ENCODE measurements at regions not wholly inside any gene's neighbourhood (a gene's known extent, or its start where the extent isn't known, plus 50 kb on each side); places are given as distances from the start of the nearest gene placed in this dataset.

- H4K20me1 ChIP-seq (ENCODE audit: control insufficient read depth, insufficient read depth) = no peaks in the 10 kb centered on the region
- CTCF ChIA-PET = interaction anchor here (2.2 kb wide), 1 partner anchor 80 kb away, joined by 9 read pairs; no protein-coding TSS in a partner anchor
- no TSS peak for BruUV-seq (replicated peaks)
Measured at GRCh38 chr17:49916854-49917515, 52.0 kb upstream of the DLX4 start.

More at GRCh38 chr17:49916854-49917515, 52.0 kb upstream of the DLX4 start:
- Histone ChIP-seq H3K4me2 (ENCODE audit: control insufficient read depth, insufficient read depth) (no peak overlapping the region), H3K27ac (ENCODE audit: control insufficient read depth, insufficient read depth) (no peak overlapping the region), H3K27me3 (replicated peaks in 1 of 2; ENCODE audit: control insufficient read depth in 2 of 2, insufficient read depth in 2 of 2, low read length in 1 of 2) (peaks cover 7 to 12% of the 10 kb centered on the region in 2 experiments), H3K79me2 (ENCODE audit: control insufficient read depth, insufficient read depth, low read length) (no peaks in the 10 kb centered on the region), H3K9me3 (replicated peaks; ENCODE audit: control insufficient read depth, insufficient read depth, low read length) (no peaks in the 10 kb centered on the region), H3K4me1 (ENCODE audit: control insufficient read depth, insufficient read depth, low read length) (no peaks in the 10 kb centered on the region), H3K4me3 (no peak overlapping the region), H2AFZ (ENCODE audit: control insufficient read depth, low read depth, low read length) (no peak overlapping the region), H3K36me3 (ENCODE audit: control insufficient read depth in 2 of 2, insufficient read depth in 2 of 2, low read length in 1 of 2) (no peaks in the 10 kb centered on the region), H3K9ac (ENCODE audit: control insufficient read depth, insufficient read depth, low read length) (no peak overlapping the region)
- ChIA-PET RAD21 (ENCODE audit: unreplicated experiment) (no interaction called here), SMC1A (ENCODE audit: uncharacterized antibody, unreplicated experiment) (no interaction called here), POLR2A (interaction anchor here (0.6 kb wide), 1 partner anchor 44 kb away, joined by 7 read pairs; no protein-coding TSS in a partner anchor)
- no peak for TF ChIP-seq GATAD2B (conservative IDR thresholded peaks at IDR 0.05; ENCODE audit: low read depth)
- TF ChIP-seq BHLHE40 (IDR thresholded peaks at IDR 0.05; ENCODE audit: borderline replicate concordance in 1 of 2, low read depth in 2 of 2, low read length in 1 of 2) = no peak
- TF ChIP-seq, protein P1, sequence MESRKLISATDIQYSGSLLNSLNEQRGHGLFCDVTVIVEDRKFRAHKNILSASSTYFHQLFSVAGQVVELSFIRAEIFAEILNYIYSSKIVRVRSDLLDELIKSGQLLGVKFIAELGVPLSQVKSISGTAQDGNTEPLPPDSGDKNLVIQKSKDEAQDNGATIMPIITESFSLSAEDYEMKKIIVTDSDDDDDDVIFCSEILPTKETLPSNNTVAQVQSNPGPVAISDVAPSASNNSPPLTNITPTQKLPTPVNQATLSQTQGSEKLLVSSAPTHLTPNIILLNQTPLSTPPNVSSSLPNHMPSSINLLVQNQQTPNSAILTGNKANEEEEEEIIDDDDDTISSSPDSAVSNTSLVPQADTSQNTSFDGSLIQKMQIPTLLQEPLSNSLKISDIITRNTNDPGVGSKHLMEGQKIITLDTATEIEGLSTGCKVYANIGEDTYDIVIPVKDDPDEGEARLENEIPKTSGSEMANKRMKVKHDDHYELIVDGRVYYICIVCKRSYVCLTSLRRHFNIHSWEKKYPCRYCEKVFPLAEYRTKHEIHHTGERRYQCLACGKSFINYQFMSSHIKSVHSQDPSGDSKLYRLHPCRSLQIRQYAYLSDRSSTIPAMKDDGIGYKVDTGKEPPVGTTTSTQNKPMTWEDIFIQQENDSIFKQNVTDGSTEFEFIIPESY (IDR thresholded peaks at IDR 0.05) = no peak
- TF ChIP-seq HDGF (IDR thresholded peaks at IDR 0.05) = no peak
- no peak for TF ChIP-seq TARDBP (IDR thresholded peaks at IDR 0.05; ENCODE audit: borderline replicate concordance)
- TF ChIP-seq CBX3 (IDR thresholded peaks at IDR 0.05; ENCODE audit: borderline replicate concordance, low read depth) = no peak
- no peak for TF ChIP-seq ESRRA (IDR thresholded peaks at IDR 0.05; ENCODE audit: low read length)
- TF ChIP-seq IKZF1 (conservative IDR thresholded peaks at IDR 0.05) = no peak
- no peak for TF ChIP-seq CHD4 (IDR thresholded peaks at IDR 0.05)
- no peak for TF ChIP-seq CREB1 (IDR thresholded peaks at IDR 0.05; ENCODE audit: low read depth)
- TF ChIP-seq BACH1 (IDR thresholded peaks at IDR 0.05; ENCODE audit: borderline replicate concordance) = no peak
- TF ChIP-seq CHD1 (IDR thresholded peaks at IDR 0.05; ENCODE audit: low read depth, low read length) = no peak
- TF ChIP-seq, protein P2, sequence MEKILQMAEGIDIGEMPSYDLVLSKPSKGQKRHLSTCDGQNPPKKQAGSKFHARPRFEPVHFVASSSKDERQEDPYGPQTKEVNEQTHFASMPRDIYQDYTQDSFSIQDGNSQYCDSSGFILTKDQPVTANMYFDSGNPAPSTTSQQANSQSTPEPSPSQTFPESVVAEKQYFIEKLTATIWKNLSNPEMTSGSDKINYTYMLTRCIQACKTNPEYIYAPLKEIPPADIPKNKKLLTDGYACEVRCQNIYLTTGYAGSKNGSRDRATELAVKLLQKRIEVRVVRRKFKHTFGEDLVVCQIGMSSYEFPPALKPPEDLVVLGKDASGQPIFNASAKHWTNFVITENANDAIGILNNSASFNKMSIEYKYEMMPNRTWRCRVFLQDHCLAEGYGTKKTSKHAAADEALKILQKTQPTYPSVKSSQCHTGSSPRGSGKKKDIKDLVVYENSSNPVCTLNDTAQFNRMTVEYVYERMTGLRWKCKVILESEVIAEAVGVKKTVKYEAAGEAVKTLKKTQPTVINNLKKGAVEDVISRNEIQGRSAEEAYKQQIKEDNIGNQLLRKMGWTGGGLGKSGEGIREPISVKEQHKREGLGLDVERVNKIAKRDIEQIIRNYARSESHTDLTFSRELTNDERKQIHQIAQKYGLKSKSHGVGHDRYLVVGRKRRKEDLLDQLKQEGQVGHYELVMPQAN (conservative IDR thresholded peaks at IDR 0.05) = no peak
- no peak for TF ChIP-seq ZBTB4 (CRISPR knock-in tag; IDR thresholded peaks at IDR 0.05)
- TF ChIP-seq NFYB (IDR thresholded peaks at IDR 0.05; ENCODE audit: insufficient read depth, low read depth, low read length) = no peak
- TF ChIP-seq SPI1 (IDR thresholded peaks at IDR 0.05; ENCODE audit: borderline replicate concordance, insufficient read depth, low read depth, low read length) = no peak
- no peak for DNase-seq (ENCODE audit: low read depth, low spot score)
- no peak for FAIRE-seq
- 29% methylated on average over 13 of the region's 13 CpGs for WGBS (ENCODE audit: insufficient coverage, insufficient replicate concordance, low lambda C conversion rate, missing lambda C conversion rate)
- in situ Hi-C loops (cut with MboI) = no loop called here
- intact Hi-C loops (cut with micrococcal nuclease; ENCODE audit: unreplicated experiment) = no loop called here
- ATAC-seq = no peak
